ENCODE measurements at regions not wholly inside any gene's neighbourhood (a gene's known extent, or its start where the extent isn't known, plus 50 kb on each side); places are given as distances from the start of the nearest gene placed in this dataset.
"Not testable (repeated sequence)": the region's sequence is repeated elsewhere in the genome, so short reads cannot be mapped to it uniquely, and the experiment has no call there.

DNA sequence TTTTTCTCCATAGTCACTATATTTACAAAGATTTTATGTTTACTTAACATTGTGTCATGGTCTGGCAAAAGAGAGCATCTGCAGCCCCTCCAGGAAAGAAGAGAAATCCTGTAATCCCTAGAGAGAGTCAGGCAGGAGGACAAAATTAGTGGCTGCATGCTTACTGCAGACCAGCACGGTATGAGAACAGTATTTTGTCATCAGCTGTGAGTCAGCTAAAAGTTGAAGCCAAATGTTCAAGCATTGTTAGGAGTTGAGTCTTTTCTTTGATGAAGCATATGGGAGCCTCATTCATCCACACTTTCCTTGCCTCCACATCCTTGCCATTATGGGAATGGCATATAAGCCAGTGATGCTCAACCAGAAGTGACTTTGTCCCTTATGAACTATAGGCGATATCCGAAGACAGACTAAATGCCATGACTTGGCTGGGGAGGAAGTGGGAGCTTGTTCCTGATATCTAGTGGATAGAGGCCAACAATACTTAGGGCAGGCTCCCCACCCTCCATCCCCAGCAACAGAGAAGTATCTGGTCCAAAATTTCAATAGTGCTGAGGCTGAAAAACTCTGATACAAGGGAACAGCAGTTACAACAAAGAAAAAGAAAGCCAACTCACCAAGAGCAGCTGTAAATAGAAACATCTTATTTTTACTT is 112.0 kb upstream of the OR5AK2 start:
- DNase-seq = no peak

DNA sequence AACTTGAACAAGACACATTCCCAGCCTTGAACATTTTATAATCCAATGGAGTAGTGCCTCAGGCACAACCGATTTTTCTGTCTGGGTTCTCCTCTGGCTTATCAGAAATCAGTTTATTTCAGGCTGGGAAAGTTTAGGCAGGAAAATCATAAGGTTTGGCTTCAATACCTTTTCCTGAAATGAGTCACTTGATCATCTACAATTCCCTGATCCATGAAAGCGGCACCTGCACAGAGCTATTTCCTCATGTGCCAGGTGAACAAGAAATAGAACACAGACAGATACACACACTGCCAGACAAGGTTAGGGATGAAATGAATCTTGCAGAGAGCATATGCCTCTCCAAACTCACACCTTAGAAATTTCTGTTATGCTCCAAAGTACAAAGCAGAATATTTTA is 106.7 kb upstream of the OR9G4 start:
- no peak for DNase-seq

DNA sequence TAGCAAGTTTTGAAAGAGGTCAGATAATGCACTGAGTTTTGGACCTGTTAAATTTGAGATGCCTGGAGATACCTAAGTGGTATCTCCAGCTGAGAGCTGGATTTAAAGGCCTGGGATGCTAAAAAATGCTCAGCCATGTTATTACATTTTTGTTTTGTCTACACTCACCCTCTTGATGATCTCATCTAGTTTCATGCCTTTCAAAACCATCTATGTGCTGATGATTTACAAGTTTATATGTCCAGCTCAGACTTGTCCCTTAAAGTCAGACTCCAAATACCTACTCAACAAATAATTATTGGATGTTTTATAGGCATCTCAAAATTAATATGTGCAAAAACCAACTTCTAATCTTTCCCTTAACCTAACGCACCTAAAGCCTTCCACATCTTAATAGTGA is 103.6 kb upstream of the OR9G4 start:
- no peak for DNase-seq

DNA sequence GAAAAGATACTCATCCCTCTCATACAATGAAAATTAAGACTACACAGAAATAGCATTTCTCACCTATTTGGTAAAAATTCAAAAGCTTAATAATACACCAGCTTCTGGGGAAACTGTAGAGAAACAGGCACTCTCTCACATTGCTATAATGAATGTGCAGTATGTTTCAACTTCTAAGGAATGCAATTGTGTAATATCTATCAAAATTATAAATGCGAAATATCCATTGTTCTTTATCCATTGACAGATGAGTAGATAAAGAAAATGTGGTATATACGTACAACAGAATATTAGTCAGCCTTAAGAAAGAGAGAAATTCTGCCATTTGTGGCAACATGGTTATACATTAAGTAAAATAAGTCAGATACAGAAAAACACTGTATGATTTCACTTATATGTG is 101.4 kb upstream of the OR9G4 start:
- no peak for DNase-seq

DNA sequence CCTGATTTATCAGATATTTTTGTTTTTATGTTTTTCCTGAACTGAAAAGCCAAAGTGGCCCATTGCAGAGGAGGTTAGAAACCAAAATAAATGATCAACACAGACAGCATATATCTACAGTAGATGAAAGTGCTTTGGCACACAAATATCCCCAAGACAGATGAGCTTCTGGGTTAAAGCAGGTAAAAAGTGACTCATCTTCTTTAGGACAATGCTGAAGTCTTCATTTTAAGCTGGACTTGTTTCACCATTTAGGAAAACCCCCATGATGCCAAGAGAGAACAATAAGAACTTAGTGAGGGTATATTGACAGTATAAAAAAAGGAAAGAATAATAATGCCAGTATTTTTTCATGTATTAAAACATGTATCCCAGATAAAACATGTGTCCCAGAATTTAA is 100.8 kb upstream of the OR9G4 start:
- DNase-seq = no peak

DNA sequence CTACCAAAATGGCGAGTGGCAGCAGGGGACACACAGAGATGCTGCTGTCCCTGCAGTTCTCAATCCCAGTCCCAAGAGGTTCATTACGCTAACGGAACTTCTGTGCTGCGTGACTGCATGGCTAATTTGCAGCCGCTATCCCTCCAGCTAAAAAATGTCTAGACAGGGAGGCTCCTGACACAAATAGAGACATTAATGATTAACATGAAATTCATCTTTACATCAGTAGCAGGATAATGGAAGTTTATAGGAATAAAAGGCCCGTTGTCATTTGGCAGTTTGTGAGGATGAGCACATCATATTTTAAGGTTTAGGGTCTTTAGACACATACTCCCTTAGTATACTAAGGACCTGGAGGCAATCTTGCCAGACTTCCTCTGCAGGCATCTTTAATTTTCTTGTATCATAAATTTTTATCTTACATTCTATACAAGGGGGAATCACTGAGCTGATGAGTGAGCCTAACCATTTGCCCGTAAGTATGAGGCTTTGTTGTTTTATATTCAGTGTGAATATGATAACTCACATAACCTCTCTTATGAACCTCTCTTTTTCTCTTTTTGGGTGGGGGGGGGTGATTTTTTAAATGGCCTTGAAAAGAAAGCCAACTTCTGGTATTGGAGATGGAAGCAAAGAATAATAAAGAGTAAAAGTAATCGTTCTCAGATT is 99.8 kb upstream of the OR9G4 start:
- no peak for DNase-seq

DNA sequence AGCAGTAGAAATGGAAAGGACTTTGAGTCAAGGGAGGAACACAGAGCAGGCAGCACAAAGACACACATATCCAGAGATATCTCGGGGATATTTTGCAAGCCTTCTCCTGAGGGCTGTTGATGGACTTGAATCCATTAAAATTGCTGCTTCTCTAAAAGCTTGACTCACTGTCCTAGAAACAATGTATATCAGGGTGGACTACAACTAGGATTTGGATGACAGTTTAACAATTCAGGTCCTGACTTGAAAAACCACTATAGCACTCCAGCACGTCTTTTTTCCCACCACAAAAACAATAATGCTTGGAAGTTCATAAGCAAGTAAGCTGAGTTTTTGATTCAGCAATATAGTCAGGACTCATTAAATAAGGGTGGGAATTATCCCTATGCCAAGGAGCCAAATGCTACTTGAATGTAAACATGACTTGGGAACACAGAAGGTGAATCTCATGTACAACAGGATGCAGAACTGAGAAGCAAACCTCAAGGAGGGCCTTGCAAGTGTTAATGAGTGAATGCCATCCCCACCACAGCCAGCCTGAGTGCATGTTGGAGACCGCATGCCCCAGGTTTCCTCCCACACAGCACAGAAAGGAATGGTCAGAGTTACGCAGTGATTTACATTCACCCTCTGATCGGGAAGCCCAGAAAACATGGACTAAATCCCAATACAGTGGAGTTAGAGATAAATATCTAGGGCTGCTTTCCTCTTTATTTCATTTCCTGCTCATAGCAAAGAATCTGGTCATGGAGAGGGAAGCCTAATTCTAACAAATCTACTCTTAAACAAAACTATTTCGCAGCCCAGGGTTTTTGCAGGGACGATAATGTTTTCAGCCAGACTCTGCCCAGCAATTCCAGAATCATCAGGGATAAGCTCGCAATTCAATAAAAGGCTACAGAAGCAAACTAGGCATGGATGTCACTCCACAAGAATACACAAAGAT is 98.4 kb upstream of the OR9G4 start:
- peak; percentile 30 for DNase-seq

DNA sequence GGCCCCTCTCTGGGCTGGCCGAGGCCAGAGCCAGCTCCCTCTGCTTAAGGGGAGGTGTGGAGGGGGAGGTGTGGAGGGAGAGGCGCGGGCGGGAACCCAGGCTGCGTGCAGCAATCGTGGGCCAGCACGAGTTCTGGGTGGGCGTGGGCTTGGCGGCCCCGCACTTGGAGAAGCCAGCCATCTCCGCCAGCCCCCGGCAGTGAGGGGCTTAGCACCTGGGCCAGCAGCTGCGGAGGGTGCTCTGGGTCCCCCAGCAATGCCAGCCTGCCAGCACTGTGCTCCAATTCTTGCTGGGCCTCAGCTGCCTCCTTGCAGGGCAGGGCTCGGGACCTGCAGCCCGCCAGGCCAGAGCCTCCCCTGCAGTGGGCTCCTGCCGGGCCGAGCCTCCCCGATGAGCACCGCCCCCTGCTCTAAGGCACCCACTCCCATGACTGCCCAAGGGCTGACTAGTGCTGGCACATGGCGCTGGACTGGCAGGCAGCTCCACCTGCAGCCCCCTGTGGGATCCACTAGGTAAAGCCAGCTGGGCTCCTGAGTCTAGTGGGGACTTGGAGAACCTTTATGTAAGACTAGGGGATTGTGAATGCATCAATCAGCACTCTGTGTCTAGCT is 96.7 kb upstream of the OR9G4 start:
- no peak for DNase-seq

DNA sequence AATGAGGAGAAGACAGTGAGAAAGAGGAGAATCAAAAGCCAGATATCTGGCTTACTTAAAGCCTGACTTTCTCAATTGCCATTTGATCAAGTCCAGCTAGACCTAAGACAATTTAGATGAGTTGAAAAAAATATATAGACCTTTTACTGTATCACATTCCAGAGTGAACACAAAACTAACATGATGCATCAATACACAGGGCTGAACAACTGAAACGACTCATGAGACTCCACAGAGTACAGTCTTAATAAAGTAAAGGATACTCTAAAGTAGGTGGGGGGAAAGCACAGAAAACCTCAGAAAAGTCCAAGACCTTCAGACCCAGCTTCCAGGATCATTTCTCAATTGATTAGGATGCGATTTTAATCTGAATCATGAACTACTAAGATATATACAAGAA is 95.3 kb upstream of the OR9G4 start:
- DNase-seq = no peak

DNA sequence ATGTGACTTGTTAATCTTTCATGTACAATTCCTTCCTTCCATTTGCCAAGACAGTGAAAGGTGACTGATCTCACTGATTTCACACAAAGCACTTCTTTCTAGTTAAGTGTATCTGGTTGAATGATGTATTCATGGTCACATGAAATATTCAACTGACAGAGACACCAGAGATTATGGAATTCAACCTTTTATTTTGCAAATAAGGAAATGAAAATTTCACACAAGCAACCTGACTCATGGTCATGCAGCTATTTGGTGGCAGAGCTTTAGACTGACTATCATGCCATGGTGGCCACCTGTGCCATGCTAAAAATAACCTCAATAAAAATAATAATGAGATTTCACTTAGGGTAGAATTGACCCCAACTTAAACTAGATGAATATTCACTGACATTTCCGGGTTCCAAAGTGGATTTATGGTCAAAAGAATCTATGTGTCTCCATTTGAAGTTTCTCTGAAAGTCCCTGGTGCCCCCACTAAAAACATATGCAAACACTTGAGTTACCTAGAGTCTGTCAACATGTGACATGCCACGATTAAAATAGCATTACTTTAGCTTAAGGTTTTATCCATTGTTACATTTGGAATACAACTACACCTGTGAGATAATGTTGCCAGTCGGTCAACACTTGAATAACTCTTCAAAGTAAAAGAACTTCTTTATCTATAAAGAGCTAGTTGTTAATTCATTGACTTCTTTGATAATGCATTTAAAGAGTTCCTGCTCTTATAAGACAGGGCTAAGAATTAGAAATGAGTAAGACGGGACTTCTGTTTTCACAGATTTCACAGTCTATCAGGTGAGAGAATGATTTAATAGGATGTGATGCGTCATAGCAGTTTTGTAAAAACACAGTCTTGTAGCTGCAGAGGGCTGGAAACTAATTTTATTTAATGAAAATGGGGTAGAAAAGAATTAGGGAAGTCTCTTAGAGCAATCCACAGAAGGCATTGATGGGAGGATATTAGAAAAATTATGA is 94.6 kb upstream of the OR9G4 start:
- DNase-seq = no peak

DNA sequence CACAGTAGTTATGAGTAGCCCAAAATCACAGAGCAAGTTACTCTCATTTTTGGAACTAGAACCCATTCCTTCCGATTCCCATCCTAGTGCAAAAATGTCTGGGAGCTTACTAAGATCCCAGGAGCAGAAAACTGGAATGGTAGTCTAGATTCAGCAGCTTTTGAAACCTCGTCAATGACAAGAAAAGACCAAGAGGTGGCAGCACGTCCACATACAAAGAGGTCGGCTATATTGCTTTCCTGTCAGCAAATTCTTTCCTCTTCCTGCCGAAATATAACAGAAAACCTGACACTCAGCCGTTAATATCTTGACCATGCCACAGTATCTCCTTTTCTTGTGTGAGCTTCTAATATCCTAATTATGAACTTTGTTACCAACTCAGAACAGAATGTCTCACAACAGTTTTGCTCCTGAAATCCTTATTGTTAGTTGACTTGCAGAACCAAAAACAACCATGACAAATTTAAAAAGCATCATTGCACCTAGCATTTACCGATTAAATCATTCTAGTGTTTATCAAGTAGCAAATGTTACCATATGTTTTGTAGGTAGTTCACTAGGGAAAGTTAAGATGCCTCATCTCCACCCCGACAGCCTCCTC is 92.8 kb upstream of the OR9G4 start:
- peak; percentile 64 for DNase-seq

DNA sequence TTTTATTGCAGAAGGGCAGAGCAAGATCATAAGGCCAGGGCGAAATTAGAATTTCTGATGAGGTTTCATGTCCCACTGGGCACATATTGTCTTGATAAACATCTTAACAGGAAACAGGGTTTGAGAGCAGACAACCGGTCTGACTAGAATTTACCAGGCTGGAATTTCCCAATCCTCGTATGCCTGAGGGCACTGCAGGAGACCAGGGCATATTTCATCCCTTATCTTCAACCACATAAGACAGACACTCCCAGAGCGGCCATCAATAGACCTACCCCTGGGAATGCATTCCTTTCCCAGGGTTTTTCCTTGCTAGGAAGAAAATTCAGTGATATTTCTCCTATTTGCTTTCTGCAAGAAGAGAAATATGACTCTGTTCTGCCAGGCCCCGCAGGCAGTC is 78.9 kb upstream of the OR9G4 start:
- DNase-seq = not testable (repeated sequence)

DNA sequence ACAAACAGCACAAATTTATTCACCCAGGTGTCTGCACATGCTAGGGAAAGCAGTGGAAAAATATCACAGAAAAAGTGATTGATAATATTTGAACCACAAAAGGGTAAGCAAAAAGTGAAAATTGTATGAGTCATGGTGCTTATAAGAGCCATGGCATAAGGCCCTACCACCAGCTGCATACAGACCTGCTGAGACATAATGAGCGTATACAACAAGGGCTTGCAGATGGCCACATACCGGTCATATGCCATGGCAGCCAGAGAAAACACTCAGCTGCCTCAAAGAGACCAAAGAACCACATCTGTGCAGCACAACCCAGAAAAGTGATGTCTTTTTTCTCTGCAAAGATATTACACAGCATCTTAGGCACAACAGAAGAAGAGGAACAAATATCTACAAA is 71.4 kb upstream of the OR9G4 start:
- no peak for DNase-seq

DNA sequence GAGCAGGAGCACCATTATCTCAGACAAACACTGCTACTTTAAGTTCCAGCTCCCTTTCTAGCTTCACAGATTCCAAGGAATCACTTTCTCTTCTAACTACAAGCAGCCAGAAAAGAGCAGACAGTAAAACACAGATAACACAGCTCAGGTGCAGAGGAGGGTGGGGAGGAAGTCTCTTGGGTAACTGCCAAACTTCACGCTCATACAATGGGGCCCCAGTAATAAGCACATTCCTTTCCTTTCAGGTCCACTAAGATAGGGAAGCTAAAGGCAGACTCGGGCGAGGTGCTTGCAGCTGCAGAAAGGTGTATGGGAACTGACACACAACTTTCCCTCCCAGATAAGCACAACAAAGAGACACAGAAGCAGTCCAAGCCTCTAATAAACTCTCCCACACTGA is 69.2 kb upstream of the OR9G4 start:
- DNase-seq = no peak

DNA sequence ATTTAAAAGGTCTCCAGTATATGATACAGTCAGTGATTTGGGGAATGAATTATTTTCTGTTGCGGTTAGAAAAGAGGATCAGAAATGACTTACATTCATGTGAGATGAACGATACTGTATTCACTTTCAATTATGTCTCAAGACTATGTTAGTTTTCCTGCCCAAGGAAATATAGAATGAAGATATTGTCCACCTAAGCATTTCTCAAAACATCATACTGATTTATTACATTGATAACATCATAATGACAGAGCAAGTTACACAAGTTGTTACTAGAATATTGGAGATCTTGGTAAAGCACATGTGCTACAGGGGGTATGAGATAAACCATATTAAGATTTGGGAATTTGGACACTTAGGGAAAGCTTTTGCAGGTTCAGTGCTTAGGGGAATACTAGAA is 67.8 kb upstream of the OR9G4 start:
- DNase-seq = no peak

DNA sequence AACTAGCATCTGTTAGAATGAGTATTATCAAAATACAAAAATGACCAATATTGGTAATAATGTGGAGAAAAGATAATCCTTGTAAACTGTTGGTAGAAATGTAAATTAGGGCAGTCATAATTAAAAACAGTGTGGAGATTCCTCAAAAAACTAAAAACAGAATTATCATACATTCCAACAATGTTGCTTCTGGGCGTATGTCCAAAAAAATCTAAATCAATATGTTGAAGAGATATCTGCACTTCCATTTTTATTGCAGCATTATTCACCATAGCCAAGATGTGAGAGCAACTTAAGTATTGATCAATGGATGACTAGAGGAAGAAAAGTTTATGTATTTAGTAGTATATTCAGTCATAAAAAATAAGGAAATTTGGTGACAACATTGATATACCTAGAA is 59.8 kb upstream of the OR9G4 start:
- DNase-seq = no peak

DNA sequence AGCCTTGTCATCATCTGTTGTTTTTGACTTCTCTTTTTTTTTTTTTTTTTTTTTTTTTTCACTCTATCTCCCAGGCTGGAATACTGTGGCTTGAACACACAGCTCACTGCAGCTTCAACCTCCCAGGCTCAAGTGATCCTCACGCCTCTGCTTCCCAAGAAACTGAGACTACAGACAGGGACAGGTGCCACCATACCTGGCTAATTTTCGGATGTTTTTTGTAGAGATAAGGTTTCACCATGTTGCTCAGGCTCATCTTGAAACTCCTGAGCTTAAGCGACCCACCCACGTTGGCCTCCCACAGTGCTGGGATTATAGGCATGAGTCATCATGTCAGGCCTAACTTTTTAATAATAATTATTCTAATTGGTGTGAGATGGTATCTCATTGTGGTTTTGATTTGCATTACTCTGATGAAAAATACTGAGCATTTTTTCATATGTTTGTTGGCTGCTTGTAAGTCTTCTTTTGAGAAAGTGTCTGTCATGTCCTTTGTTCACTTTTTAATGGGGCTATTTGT is 51.3 kb upstream of the OR9G4 start:
- no peak for DNase-seq
